ENCODE measurements at regions not wholly inside any gene's neighbourhood (a gene's known extent, or its start where the extent isn't known, plus 50 kb on each side); places are given as distances from the start of the nearest gene placed in this dataset.

GRCh38 chr7:97346349-97346748 is 228.9 kb downstream of the SDHAF3 start:
- Histone ChIP-seq H3K4me3 (no peak overlapping the region), H3K27ac (no peak overlapping the region), H3K36me3 (no peaks in the 10 kb centered on the region), H3K9me3 (peaks cover 0 to 19% (median 6%) of the 10 kb centered on the region in 11 donors), H3K4me1 (no peaks in the 10 kb centered on the region), H3K27me3 (no peaks in the 10 kb centered on the region)
- ATAC-seq (no peak), DNase-seq (no peak)
- TF ChIP-seq CTCF (IDR thresholded peaks at IDR 0.05) = no peak
- intact Hi-C loops (cut with DNase I) = no loop called here
- 56 to 64% methylated on average over 2 of the region's 2 CpGs for WGBS, 2 donors

GRCh38 chr7:97351488-97351887 is 234.0 kb downstream of the SDHAF3 start:
- TF ChIP-seq CTCF (IDR thresholded peaks at IDR 0.05) = no peak
- intact Hi-C loops (cut with DNase I) = no loop called here
- Histone ChIP-seq H3K27ac (no peak overlapping the region), H3K36me3 (no peaks in the 10 kb centered on the region), H3K9me3 (peaks cover 0 to 32% (median 12%) of the 10 kb centered on the region in 11 donors), H3K27me3 (no peaks in the 10 kb centered on the region), H3K4me1 (no peaks in the 10 kb centered on the region), H3K4me3 (no peak overlapping the region)
- ATAC-seq (no peak), DNase-seq (no peak)
- 92 to 93% methylated on average over 1 of the region's 1 CpG for WGBS, 2 donors

GRCh38 chr7:97357459-97357858 is 240.0 kb downstream of the SDHAF3 start:
- DNase-seq (no peak), ATAC-seq (no peak)
- intact Hi-C loops (cut with DNase I) = no loop called here
- H3K4me3 ChIP-seq = no peak overlapping the region
- H3K4me1 ChIP-seq = no peaks in the 10 kb centered on the region
- H3K36me3 ChIP-seq = no peaks in the 10 kb centered on the region
- TF ChIP-seq CTCF (IDR thresholded peaks at IDR 0.05) = no peak
- no peaks in the 10 kb centered on the region for H3K27me3 ChIP-seq
- no peak overlapping the region for H3K27ac ChIP-seq
- H3K9me3 ChIP-seq = peaks cover 0 to 4% (median 0%) of the 10 kb centered on the region in 11 donors

- no peak for DNase-seq
- no peaks in the 10 kb centered on the region for H3K4me1 ChIP-seq
- WGBS, 2 donors = 66 to 68% methylated on average over 3 of the region's 3 CpGs
- no peaks in the 10 kb centered on the region for H3K36me3 ChIP-seq
- H3K27me3 ChIP-seq = no peaks in the 10 kb centered on the region
- H3K27ac ChIP-seq = no peak overlapping the region
- H3K9me3 ChIP-seq = peaks cover 0 to 10% (median 0%) of the 10 kb centered on the region in 11 donors
- no peak for ATAC-seq
- intact Hi-C loops (cut with DNase I) = no loop called here
- no peak overlapping the region for H3K4me3 ChIP-seq
- TF ChIP-seq CTCF (IDR thresholded peaks at IDR 0.05) = no peak
These were observed 255.4 kb downstream of the SDHAF3 start for GRCh38 chr7:97372882-97373281.

GRCh38 chr7:97373736-97374135 is 256.2 kb downstream of the SDHAF3 start:
- no peaks in the 10 kb centered on the region for H3K27me3 ChIP-seq
- H3K9me3 ChIP-seq = peaks cover 0 to 3% (median 0%) of the 10 kb centered on the region in 11 donors
- no peak for TF ChIP-seq CTCF (IDR thresholded peaks at IDR 0.05)
- ATAC-seq (no peak), DNase-seq (no peak)
- intact Hi-C loops (cut with DNase I) = no loop called here
- no peaks in the 10 kb centered on the region for H3K4me1 ChIP-seq
- no peak overlapping the region for H3K27ac ChIP-seq
- WGBS, 2 donors = 85% methylated on average over 6 of the region's 6 CpGs
- no peak overlapping the region for H3K4me3 ChIP-seq
- no peaks in the 10 kb centered on the region for H3K36me3 ChIP-seq
